NOMO-1 (cell line): ENCODE measurements at regions not wholly inside any gene's neighbourhood (a gene's known extent, or its start where the extent isn't known, plus 50 kb on each side); places are given as distances from the start of the nearest gene placed in this dataset.

Source experiments
- DNase-seq, 2 experiments: peaks; one replicate each; lab custom pipeline; 2025; ENCODE audit not compliant: unreplicated experiment in 2 of 2; lab: John Stamatoyannopoulos, UW

DNA sequence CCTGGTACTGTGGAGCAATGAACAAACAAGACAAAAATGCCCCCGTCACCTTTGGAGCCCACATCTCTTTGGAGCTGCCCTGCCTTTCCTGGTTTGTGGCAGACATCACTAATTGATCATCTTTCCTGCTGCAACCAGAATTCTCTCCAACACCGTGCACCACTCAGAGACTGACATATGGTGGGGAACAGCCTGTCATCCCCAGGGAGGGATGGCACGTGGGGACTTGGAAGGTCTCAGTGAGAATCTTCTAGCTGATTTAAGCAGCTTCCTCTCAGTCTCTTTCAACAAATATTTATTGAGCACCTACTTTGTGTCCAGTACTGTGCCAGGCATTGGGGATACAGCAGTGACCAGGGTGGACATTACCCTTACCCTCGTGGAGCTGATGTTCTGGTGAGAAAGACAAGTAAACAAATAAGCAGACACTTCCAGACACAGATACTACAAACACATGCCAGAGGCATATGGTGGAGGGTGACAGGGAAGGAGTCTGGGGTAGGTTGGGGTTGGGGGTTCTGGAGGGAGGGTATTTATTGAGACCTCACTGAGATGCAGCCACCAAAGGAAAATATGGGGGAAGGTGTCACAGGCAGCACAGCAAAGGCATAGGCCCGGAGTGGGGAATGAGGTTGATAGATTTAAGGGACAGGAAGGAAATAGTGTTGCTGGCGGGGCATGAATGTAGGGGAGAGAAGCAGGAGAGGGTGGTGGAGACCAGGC, 82.3 kb downstream of the CEBPB start:
- no peak for DNase-seq

DNA sequence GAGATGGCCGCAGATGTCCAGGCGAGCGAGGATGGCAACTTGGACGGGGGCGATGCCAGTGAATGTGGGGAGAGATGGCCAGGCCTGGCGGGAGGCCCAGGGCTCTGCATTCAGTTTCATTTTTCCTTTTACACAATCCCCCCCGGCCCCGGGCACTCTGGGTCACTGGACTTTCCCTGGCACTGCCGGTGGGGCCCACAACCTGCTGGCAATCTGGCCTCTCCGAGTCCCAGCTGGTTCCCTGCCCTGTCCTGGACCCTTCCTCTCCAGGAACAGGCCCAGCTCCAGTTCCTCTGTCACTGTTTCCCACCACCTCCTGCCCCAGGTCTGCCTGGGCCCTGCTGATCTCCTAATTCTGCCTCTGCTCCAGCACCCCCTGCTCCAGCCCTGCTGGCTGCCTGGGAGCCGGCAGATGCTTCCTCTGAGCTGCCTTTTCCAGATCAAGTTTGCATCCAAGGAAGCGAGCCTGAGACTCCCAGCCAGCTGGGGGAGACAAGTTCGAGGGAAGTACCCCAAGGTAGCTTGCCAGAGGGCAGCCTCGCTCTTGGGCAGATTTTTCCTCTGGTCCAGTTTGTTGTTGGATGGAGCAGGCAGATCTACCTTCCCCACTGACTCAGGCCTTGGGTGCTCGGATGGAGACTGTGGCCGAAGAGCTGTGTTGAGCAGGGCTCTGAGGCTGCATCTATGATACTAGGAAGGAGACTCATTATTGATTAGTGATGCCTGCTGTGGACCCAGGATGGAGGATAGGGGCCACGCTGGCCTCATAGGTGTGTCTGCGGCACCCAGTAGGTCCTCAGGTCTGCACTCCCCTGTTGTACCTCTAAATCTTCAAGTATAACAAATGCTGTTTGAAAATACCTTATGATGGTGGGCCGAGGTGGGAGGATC, 83.2 kb downstream of the CEBPB start:
- no peak for DNase-seq

DNA sequence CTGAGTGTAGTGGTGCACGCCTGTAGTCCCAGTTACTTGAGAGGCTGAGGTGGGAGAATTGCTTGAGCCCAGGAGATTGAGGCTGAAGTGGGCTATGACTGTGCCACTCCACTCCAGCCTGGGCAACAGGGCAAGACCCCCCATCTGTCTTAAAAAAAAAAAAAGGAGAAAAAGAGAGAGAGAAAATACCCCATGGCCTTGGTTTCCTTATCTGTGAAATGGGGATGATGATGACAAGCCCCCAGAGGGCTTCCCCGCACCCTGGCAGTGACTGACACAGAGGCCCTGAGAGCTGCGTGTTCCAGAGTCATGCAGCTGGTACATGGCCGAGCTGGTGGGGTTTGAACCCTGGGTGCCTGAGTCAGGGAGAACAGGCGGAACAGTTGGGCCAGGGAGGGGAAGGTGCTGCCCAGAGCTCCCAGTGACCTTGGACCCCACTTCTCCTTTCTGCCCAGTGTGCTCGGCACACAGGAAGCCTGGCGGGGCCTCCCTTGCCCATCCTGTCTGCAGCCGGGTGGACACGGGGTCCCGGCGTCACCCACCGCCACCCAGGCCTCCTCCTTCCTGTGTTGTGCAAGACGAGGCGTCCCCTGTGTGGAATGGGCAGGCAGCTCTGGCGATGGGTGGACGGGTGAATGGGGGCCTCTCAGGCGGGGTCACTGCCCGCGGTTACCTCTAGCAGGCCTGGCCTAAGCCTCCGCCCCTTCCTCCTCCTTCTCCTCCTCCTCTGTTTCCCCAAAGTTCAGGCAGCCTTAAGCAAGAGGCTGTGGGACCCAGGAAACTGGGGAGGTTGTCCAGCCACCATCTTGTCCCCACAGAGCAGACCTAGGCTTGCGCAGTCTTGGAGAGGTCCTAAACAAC, 84.2 kb downstream of the CEBPB start:
- peak; percentile 64 to 68 for DNase-seq

DNA sequence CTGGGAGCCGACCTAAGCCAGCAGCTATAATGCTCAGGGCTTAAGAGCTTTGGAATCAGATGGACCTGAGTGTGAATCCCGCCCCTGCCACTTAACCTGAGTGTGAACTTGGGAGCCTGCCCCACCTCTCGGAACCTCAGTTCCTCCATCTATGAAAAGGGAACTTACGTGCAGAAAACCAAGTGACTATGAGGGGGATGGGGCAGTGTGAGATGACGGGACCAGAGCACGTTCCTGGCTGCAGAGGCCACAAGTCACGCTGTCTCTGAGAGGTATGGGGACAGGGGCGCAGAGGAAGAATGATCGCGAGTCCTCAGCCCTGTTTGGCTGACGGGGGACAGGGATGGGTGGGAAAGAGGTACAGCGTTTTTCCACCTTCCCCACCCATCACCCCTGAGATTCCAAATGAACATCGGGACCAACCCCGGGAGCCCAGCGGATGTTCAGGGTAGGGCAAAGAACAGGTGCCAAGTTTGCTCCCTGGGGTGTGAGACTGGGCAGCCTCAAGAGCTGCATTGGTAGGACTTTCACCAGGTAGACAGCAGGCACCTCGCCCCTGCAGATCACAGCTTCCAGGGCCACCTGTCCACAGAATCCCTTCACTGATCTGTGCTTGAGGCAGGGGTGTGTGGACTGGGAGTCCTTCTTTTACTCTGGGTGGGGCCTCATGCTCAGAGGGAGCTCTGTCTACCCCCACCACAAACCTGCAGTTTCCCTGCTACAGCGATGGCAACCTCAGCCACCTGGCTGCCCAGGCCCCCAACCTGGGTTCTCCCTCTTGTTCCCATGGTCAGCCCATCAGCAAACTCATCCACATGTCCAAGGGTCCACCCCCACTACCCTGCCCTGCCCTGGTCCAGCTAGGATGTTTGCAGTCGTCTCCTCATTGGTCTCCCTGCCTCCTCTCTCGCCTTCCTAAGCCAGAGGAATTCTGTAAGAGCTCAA, 85.8 kb downstream of the CEBPB start:
- DNase-seq: peak; percentile 76 to 82

DNA sequence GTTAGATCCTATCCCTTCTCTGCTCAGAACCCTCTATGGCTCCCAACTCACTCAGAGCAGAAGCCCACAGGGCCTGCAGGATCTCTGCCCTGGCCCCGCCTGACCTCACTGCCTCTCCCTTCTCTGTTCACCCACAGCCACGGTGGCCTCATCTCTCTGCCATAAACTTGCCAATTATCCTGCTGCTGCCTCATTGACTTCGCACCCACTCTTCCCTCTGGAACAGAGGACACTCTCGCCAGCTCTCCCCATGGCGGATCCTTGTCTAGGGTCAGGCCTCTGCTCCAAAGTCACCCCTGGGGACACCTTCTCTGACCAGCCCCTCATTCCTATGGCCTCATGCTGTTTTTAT, 86.4 kb downstream of the CEBPB start:
- DNase-seq: no peak

DNA sequence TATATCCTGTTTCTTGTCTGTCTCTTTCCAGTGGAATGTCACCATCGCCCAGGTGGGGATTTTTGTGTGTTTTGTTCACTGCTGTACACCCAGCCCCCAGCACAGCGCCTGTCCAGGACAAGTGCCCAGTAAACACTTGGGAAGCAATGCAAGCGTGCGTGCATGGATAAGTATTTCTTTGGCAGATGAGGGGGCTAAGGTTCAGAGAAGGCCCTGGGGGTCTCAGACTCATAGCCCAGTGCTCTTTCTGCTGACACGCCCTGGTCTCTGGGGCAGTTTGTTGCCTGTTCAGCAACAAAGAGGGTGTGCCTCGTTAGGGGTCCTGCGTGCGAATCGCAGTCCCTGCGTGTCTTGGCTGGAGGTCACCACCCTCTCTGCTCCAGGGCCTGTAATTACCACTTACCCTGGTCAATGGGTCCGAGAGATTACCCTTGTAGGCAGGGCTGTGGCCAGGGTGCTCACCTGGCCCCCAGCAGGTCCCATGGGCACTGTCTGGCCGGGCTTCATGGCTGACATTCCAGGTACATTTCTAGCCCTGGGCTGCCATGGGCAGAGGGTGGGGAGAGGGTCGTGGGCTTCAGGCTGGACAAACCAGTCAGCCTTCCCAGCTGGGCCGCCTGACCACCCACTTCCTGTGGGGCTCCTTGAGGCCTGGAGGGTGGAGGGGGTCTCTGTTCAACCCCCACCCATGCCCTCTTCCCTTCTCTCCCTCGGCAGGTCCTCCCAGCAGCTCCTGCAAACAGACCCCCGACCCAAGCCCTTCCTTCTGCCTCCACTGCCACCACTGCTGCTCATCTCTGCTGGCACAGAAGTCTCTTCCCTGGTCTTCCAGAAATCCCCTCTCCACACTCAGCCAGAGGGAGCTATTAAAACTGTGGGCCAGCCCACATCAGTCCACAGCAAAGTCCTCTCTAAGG, 87.1 kb downstream of the CEBPB start:
- no peak for DNase-seq

DNA sequence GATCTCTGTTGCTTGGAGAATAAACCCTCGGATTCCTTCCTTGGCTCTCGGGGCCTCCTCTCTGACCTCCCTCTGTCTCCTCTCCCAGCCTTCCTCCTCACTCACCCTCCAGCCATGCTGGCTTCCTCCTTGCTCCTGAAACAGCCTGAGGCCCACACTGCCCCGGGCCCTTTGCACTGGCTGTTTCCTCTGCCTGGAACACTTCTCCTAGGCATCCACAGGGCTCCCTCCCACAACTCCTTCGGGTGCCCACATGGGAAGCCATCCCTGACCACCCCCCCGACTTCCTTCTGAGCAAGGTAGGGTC, 87.7 kb downstream of the CEBPB start:
- DNase-seq: no peak

DNA sequence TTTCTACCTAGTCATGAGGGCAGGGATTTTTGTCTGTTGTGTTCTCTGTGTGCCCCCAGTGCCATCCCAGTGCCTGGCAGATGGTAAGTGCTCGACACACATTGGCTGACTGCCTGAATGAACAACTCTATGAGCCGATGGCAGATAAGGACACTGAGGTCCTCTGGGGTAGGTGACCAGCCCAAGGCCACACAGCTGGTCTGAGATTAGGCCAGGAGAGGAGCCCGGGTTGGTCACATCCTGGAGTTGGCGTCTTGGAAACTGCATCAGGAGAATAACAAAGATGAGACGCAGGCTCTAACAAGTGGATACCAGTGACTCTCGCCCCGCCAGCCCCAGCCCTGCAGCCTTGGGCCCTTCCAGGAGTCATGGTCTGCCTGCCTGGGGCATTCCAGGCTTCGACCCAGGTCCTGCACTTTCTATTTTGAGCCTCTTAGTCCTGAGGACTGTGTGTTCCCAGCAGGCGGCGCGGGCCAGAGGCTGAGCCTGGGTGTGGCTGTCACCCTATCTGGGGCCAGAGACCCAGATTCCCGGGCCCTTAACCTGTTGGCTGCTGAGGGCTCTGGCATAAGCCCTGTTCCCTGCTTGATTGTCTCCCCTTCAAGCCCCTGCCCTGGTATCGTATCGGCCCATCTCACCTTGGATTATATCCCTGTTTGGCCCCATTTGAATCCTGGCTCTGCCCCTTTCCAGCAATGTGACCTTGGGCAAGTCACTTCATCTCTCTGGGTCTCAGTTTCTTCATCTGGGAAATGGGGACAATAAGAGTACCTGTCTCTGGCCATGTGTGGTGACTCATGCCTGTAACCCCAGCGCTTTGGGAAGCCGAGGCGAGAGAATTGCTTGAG, 88.3 kb downstream of the CEBPB start:
- DNase-seq: no peak

DNA sequence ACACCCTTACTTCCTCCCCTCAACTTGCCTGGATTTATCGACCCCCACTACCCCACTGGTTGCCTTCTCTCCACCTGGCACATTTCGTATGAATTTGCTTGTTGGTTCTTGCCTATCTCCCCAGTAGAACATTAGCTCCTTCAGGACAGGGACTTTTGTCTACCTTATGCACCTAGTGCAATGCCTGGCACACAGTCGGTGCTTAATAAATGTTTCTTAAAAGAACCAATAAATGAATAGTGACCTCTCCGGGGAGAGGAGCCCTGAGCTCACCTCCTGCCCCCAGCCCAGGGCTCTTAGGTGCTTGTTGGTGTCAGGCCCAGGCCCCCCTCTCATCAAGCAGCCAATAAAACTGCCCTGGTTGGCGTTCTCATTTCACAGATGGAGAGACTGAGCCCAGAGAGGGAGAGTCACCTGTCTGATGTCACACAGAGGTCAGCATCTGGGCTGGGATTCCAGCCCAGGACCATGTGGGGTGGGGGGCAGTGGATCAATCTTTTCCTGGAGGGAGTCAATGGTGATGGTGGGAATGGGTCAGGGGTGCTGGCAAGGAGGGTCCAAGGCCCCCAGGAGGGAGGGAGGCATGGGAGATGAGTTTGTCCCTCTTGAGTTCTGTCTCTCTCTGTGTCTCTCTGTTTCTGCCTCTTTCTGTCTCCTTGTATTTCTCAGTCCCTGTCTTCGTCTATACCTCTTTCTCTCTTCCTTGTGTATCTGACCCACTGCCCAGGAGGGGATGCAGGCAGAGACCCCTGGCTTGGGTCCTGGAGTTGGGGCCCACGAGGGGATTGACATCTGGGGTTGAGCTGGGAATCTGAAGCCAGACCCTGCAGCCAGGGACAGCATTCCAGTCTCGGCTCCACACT, 89.6 kb downstream of the CEBPB start:
- no peak for DNase-seq

DNA sequence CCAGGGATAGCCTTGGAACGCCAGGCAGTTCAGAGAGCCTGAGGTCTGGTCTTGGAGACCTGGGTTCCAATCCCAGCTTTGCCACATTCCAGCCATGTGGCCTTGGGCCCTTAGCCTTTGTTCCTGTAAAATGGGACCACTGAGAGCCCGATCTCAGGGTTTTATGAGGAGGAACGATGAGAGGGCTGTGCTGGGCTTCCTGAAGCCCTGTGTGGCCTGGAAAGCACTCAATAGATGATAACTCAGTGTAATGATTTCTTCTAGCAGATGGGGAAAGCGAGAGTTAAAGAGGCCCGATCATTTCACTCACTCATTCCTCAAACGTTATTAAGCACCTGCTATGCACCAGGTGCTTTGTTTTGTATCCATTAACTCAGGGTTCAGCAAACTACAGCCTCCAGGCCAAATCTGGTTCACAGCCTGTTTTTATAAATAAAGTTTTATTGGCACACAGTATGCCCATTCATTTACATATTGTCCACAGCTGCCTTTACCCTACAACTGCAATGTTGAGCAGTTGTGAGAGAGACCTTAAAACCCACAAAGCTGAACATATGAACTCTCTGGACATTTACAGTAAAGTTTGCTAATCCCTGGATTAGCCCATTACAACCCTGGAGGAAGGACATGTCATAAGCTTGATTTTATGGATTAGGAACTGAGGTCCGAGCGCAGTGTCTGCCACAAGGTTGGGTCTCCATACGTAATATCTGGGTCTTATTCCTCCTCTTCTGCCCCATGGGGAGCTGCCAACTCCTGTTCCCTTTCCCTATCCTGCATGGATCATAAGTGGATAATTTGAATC, 90.4 kb downstream of the CEBPB start:
- no peak for DNase-seq

DNA sequence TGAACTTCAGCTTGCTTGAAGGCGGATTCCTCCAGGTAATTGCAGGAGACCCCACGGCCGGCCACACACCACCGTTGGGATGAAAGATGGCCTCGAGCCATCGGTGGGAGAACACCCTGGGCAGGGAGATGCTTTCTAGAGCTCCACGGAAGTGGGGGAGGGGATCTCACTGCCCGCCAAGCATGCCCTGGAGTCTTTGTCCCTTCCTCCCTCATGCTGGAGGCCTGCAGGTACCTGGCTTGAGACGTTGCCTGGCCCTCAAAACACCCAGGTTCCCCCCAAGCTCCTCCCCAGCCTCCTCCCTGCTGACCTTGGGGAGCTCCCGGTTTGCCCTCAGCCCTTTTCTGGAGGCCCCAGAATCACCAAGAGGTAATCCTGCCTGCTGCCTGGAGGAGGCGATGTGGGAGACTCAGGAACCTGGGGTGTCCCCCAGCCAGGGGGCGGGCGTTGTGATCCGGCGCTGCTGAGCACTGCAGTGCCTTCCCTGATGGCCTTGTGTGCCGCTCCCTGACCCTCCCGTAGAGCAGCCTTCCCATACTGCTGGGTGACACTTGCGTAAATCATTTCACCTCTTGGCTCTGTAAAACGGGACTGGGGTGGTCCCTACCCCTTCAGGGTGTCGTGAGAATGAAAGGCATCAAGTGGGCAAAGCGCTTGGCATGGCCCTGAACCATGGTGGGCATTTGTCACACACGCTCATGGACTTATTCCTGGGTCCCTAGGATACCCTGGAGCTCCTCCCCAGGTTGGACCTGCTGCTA, 91.4 kb downstream of the CEBPB start:
- no peak for DNase-seq

DNA sequence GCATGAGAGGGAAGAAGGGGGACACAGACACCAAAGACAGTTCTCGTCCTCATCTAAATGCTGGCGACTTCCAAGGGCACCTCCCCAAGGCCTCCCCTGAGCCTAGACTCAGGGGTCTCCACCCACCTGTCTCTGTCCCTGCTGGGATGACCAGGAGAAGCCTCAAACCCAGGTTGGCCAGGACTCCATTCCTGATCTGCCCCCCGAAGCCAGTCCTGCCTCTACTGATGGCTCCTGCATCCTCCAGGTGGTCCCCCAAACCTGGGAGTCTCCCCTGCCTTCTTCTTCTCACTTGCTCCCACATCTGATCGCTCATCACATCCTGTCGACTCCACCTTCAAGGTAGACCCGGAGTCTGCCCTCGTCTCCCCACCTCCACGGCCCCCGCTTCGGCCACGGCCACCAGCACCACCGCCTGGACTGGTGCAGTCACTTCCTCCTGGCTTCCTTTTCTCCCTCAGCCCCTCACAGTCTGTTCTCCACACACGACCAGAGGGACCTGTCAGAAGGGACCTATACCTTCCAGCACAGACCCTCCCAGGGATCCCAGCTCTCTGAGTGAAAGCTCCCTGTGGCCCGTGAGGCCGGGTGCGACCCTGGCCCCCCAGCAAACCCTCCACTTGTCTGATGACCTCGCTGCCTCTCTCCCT, 92.1 kb downstream of the CEBPB start:
- no peak for DNase-seq

DNA sequence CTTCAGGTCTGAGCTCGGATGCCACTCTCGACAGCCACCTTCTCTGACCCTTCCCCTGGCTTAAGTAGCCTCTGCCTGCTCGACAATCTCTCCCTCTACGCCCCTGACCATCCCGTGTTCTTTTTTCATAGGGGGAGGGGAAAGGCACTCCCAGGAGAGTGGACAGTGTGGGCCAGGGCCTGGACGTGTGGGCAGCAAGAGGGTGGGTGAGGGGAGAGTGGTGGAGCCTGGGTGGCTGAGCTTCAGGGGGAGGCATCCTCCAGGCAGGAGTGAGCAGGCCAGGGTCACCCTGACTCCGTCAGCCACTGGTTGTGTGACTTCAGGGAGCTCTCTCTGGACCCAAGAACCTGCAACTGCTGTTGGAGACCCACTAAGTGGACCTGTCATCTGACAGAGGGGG, 92.7 kb downstream of the CEBPB start:
- DNase-seq: no peak

DNA sequence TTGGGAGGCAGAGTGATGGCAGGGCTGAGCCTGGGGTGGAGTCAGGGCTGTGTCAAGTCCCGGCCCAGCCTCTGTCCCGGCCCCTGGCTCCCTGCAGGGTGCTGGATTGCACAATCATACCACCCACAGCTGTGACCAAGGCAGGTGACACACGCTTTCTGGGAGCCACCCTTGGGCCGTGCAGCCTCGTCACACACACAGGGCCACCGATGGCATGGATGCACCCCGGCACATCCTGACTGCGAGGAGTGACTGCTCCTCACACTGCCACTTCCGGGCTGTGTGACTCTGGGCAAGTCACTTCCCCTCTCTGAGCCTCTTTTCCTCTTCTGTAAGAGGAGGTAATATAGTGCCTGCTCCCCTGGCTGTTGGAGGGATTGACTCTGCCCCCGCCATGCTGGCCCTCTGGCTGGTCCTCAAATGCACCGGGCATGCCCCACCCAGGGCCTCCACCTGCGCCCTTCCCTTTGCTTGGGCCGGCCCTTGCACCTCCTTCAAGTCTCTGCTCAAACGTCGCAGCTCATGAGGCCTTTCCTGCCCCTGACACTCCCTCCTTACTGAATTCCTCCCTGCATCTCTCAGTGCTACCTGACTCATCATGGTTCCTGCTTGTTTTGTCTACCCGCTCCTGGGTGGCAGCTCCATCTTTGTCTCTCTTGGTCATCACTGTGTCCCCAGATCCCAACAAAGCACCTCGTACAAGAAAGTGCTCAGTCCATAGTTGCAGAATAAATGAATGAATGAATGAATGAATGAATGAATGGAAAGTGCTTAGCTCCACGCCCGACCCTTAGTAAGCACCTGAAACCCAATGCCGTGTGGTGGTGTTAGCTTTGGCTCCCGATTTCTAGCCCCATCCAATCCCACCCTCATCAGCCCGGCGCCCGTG, 93.5 kb downstream of the CEBPB start:
- no peak for DNase-seq
